Activated CD4-positive, alpha-beta T cell treated with anti-CD3 and anti-CD28 coated beads, Interleukin-2, amount 50 U/mL, for 4 hours (primary cell): ENCODE measurements at regions not wholly inside any gene's neighbourhood (a gene's known extent, or its start where the extent isn't known, plus 50 kb on each side); places are given as distances from the start of the nearest gene placed in this dataset.

Experiments used
- DNase-seq, 2 experiments: peaks; one replicate each; pipeline ENCODE4 v3.0.0-alpha.2; 2020

DNA sequence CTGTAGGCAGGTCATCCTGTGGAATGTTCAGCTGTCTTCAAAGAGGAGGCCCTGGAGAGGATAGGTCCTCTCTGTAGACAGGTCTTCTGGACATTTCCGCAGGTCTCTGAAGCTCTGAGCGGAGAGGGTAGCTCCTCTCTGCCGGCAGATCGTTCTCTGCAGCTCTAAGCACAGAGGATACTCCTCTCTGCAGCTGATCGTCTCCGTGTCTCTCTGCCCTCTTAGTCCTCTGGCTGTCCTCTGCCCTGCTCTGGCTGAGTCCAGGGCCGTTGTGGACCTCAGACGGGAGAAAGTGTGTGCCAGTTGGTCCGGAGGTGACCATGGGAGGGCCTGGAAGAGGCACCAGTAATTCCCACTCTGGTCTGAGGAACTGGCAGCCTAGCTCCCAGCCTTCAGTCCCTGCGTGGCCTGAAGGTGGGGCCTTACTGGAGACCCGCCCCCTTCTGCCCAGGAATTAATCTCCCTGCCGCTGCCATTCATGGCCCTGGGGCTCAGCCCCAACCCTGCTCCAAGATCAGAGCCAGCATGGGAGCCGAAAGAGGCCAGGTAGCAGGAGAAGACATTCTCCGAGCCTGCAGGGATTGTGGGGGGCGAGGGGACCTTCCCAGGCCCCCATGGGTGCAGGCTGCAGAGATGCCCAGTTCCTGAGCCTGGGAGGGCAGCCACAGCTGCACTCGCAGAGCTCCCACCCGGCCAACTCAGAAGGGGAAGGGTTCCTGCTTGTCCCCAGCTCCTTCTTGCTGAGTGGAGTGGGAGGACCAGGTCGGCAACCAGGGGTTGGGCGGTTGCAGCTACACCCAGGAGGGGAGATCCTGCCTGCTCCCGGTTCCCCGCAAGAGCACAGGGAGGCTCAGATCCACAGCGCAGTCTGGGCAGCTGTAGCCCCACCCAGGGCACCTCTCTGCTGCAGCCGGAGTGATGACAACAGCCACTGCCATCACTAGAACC is 488.7 kb downstream of the RSL24D1 start:
- DNase-seq, result no peak

DNA sequence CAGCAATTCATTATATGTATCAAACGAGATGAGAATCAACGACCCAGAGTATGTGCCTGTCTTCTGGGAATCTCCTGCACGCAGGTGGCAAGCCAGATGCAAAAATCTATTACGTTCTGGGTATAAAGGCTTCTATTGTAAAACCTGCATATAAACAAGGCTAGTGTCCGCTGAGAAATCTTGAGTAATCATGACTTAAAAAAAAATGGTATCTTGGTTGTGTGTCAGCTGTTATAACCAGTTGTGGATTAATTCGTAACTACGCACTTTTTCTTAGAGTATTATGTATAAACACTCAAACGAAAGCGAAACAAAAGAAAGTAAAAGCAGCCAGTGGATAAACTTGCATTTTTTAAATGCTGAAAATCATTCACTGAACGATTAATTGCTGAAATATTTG is 509.1 kb downstream of the RSL24D1 start:
- no peak for DNase-seq
